ENCODE measurements at regions not wholly inside any gene's neighbourhood (a gene's known extent, or its start where the extent isn't known, plus 50 kb on each side); places are given as distances from the start of the nearest gene placed in this dataset.
A peak's percentile ranks its signal among the peaks of the same experiment; 100 is the strongest.
"Not testable (repeated sequence)": the region's sequence is repeated elsewhere in the genome, so short reads cannot be mapped to it uniquely, and the experiment has no call there.

DNA sequence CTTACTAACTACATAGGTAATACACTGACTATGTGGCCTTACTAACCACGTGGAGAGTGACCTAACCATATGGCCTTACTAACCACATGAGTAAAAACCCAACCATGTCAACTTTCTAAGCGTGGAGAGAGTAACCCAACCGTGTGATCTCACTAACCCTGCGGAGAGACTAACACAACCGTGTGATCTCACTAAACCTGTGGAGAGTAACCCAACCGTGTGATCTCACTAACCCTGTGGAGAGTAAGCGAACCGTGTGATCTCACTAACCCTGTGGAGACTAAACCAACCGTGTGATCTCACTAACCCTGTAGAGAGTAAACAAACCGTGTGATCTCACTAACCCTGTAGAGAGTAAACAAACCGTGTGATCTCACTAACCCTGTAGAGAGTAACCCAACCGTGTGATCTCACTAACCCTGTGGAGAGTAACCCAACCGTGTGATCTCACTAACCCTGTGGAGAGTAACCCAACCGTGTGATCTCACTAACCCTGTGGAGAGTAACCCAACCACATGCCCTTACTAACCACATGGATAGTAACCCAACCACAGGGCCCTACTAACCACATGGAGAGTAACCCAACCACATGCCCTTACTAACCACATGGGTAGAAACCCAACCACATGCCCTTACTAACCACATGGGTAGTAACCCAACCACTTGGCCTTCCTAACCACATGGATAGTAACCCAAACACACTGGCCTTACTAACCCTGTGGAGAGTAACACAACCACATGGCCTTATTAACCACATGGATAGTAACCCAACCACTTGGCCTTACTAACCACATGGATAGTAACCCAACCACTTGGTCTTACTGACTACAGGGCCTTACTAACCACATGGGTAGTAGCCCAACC lies 112.6 kb downstream of the DRD1 start:
- H3K27me3 ChIP-seq (ENCODE audit: control insufficient read depth, insufficient read depth, low read length); H3K36me3 ChIP-seq (ENCODE audit: control insufficient read depth, insufficient read depth, low read length); DNase-seq (ENCODE audit: low read depth in 4 of 6, low spot score in 6 of 6); H3K27ac ChIP-seq (ENCODE audit: low read depth, low read length); H3K9me3 ChIP-seq (ENCODE audit: control insufficient read depth, insufficient read depth, low read length); H3K4me3 ChIP-seq (ENCODE audit: low read depth, low read length); H3K4me1 ChIP-seq (ENCODE audit: control insufficient read depth, insufficient read depth, low read length): not testable (repeated sequence)
- 87% methylated on average over 11 of the region's 14 CpGs for WGBS (ENCODE audit: insufficient coverage)

DNA sequence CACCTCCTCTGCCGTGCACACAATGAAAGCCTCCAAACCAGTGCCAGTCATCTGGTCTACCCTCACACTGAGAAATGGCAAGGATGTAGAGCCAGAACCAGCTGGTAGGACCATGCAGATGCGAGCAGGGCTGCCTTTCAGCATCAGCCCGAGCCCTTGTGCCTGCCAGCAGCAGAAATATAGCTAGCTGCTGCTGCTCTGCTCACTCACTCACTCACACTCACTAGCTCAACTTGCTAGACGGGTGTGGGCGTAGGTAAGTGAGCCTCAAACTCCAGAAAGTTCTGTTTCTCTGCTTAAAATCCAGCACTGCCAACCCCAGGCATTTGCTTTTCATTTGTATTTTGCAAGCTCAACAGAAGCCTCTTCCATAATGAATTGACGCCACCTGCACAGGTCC lies 114.0 kb downstream of the DRD1 start:
- DNase-seq (ENCODE audit: low read depth in 4 of 6, low spot score in 6 of 6), result no peak
- no peaks in the 10 kb centered on the region for H3K36me3 ChIP-seq (ENCODE audit: control insufficient read depth, insufficient read depth, low read length)
- H3K27me3 ChIP-seq (ENCODE audit: control insufficient read depth, insufficient read depth, low read length), result no peaks in the 10 kb centered on the region
- no peak overlapping the region for H3K27ac ChIP-seq (ENCODE audit: low read depth, low read length)
- no peaks in the 10 kb centered on the region for H3K9me3 ChIP-seq (ENCODE audit: control insufficient read depth, insufficient read depth, low read length)
- 84% methylated on average over 6 of the region's 6 CpGs for WGBS (ENCODE audit: insufficient coverage)
- no peaks in the 10 kb centered on the region for H3K4me1 ChIP-seq (ENCODE audit: control insufficient read depth, insufficient read depth, low read length)
- H3K4me3 ChIP-seq (ENCODE audit: low read depth, low read length), result no peak overlapping the region

DNA sequence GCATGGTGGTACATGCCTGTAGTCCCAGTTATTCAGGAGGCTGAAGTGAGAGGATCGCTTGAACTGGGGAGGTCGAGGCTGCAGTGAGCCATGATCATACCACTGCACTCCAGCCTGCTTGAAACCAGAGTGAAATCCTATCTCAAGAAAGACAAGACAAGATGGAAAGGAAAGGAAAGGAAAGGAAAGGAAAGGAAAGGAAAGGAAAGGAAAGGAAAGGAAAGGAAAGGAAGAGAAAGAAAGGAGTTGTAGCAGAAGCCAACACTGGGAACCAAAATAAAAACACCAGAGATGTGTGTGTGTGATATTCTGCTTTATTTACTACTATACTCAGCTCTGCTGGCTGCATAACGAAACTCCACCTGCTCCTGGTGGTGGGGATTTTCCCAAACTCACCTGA lies 115.3 kb downstream of the DRD1 start:
- Histone ChIP-seq H3K27me3 (ENCODE audit: control insufficient read depth, insufficient read depth, low read length) (no peaks in the 10 kb centered on the region), H3K36me3 (ENCODE audit: control insufficient read depth, insufficient read depth, low read length) (no peaks in the 10 kb centered on the region), H3K27ac (ENCODE audit: low read depth, low read length) (no peak overlapping the region), H3K4me1 (ENCODE audit: control insufficient read depth, insufficient read depth, low read length) (no peaks in the 10 kb centered on the region), H3K9me3 (ENCODE audit: control insufficient read depth, insufficient read depth, low read length) (no peaks in the 10 kb centered on the region), H3K4me3 (ENCODE audit: low read depth, low read length) (no peak overlapping the region)
- no peak for DNase-seq (ENCODE audit: low read depth in 4 of 6, low spot score in 6 of 6)
- WGBS (ENCODE audit: insufficient coverage), result 56% methylated on average over 1 of the region's 3 CpGs

DNA sequence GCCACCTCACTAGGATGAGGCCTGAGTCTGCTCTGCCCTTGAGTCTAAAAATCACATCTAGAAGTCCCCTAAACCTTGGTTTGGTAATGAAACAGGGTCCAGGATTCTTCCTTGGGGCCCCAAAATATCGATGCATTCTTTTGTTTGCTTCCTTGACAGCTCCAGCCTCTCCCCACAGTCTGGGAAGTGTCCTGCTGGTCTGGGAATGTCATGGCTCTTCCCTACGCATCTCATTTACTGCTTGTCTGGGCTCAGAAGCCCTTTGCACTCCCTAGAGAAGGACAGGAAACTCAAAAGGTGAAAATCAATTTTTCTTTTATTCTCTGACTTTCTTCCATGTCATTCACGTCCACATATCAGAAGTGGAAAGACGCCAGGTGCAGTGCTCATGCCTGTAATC lies 115.8 kb downstream of the DRD1 start:
- no peak for DNase-seq (ENCODE audit: low read depth in 4 of 6, low spot score in 6 of 6)
- H3K36me3 ChIP-seq (ENCODE audit: control insufficient read depth, insufficient read depth, low read length), result no peaks in the 10 kb centered on the region
- no peaks in the 10 kb centered on the region for H3K4me1 ChIP-seq (ENCODE audit: control insufficient read depth, insufficient read depth, low read length)
- H3K27me3 ChIP-seq (ENCODE audit: control insufficient read depth, insufficient read depth, low read length), result no peaks in the 10 kb centered on the region
- no peaks in the 10 kb centered on the region for H3K9me3 ChIP-seq (ENCODE audit: control insufficient read depth, insufficient read depth, low read length)
- 55% methylated on average over 3 of the region's 4 CpGs for WGBS (ENCODE audit: insufficient coverage)
- H3K27ac ChIP-seq (ENCODE audit: low read depth, low read length), result no peak overlapping the region
- H3K4me3 ChIP-seq (ENCODE audit: low read depth, low read length), result no peak overlapping the region

DNA sequence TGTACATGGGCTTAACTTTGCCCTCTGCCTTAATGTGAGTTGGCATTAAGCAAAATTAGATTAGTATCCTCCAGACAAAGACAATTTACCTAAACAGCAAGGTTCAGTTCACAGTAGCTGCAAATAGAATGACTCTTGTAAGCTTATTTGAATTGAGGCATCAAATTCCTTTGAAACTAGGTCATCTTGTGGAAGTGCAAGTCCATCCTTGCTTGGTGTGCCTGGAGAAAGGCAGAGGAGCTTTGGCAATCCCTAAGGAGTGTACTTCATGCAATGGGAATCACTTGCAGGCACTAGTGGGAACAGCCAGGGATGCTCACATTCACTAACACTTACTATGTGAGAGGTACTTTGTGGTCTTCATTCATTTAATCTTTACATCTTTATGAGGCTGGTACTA lies 118.3 kb downstream of the DRD1 start:
- no peak for DNase-seq (ENCODE audit: low read depth in 4 of 6, low spot score in 6 of 6)

DNA sequence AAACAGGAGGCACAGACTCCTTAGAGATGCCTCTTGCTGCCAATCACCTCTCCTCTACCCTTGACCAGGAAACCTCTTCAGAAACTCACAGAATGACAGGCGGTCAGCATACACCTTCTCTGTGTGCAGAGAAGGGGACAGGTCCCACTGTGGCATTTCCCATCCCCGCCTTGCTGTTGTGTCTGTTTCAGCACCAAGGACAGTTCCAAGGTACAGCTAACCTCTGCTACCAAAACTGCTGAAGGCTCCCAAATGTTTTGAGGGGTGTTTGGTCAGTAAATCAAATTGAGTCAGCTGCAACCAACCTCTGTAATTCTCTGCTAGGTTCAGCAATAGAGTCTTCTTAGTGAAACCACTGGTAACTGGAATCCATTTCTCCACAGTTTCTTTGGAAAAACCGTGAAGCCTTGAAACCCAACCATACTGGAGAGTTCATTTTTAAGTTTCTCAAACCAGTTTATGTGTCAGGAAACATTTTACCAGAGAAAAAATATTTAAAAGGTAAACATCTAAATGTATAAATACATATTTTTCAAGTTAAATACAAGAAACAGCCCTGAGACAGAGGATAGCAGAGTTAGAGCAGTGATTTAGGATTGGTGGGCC lies 122.0 kb downstream of the DRD1 start:
- Histone ChIP-seq H3K36me3 (ENCODE audit: control insufficient read depth, insufficient read depth, low read length) (no peaks in the 10 kb centered on the region), H3K27ac (ENCODE audit: low read depth, low read length) (no peak overlapping the region), H3K27me3 (ENCODE audit: control insufficient read depth, insufficient read depth, low read length) (no peaks in the 10 kb centered on the region), H3K4me1 (ENCODE audit: control insufficient read depth, insufficient read depth, low read length) (no peaks in the 10 kb centered on the region), H3K4me3 (ENCODE audit: low read depth, low read length) (no peak overlapping the region), H3K9me3 (ENCODE audit: control insufficient read depth, insufficient read depth, low read length) (no peaks in the 10 kb centered on the region)
- peak in 4 of 6 donors; percentile 6 to 52 (median 20) for DNase-seq (ENCODE audit: low read depth in 4 of 6, low spot score in 6 of 6)
- 9% methylated on average over 1 of the region's 3 CpGs for WGBS (ENCODE audit: insufficient coverage)

More for the DNA sequence above, 118.3 kb downstream of the DRD1 start:
- no peaks in the 10 kb centered on the region for H3K9me3 ChIP-seq (ENCODE audit: control insufficient read depth, insufficient read depth, low read length)
- no peak overlapping the region for H3K4me3 ChIP-seq (ENCODE audit: low read depth, low read length)
- no peaks in the 10 kb centered on the region for H3K36me3 ChIP-seq (ENCODE audit: control insufficient read depth, insufficient read depth, low read length)
- no peak overlapping the region for H3K27ac ChIP-seq (ENCODE audit: low read depth, low read length)
- H3K27me3 ChIP-seq (ENCODE audit: control insufficient read depth, insufficient read depth, low read length), result no peaks in the 10 kb centered on the region
- no peaks in the 10 kb centered on the region for H3K4me1 ChIP-seq (ENCODE audit: control insufficient read depth, insufficient read depth, low read length)

DNA sequence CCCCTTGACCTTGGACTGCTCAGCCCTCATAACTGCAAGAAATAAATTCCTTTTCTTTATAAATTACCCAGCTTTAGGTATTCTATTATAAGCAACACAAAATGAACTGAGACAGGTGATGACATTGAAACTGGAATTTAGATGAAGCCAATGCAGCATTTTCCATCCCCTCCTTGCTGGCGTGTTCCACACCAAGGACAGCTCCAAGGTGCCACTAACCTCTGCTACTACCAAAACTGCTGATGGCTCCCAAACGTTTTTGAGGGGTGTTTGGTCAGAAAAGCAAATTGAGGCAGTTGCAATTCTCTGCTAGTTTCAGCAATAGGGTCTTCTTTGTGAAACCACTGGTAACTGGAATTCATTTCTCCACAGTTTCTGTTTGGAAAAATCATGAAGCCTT lies 124.8 kb downstream of the DRD1 start:
- Histone ChIP-seq H3K4me1 (ENCODE audit: control insufficient read depth, insufficient read depth, low read length) (no peaks in the 10 kb centered on the region), H3K4me3 (ENCODE audit: low read depth, low read length) (no peak overlapping the region), H3K9me3 (ENCODE audit: control insufficient read depth, insufficient read depth, low read length) (no peaks in the 10 kb centered on the region), H3K27ac (ENCODE audit: low read depth, low read length) (no peak overlapping the region), H3K27me3 (ENCODE audit: control insufficient read depth, insufficient read depth, low read length) (no peaks in the 10 kb centered on the region), H3K36me3 (ENCODE audit: control insufficient read depth, insufficient read depth, low read length) (no peaks in the 10 kb centered on the region)
- WGBS (ENCODE audit: insufficient coverage), result no CpG with 5 or more reads among the region's 2 CpGs
- DNase-seq (ENCODE audit: low read depth in 4 of 6, low spot score in 6 of 6), result no peak

DNA sequence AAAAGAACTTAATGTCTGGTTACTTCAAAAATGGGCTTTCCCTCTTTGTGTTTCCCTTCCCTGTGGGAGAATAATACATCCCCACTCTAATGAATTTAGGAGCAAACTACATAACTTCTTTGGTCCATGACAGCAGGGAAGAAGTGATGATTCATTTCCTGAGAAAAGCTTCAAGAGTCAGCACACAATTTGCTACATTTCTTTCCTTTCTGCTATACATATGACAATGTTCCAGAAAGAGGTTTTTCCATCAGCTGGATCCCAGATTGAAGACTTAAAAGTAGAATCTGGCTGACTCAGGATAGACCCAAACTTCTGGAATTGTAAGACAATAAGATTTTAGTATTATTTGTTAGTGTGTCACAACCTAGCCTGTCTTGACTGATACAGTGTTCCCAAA lies 126.1 kb downstream of the DRD1 start:
- no peaks in the 10 kb centered on the region for H3K27me3 ChIP-seq (ENCODE audit: control insufficient read depth, insufficient read depth, low read length)
- H3K4me3 ChIP-seq (ENCODE audit: low read depth, low read length), result no peak overlapping the region
- H3K36me3 ChIP-seq (ENCODE audit: control insufficient read depth, insufficient read depth, low read length), result no peaks in the 10 kb centered on the region
- no peak for DNase-seq (ENCODE audit: low read depth in 4 of 6, low spot score in 6 of 6)
- H3K4me1 ChIP-seq (ENCODE audit: control insufficient read depth, insufficient read depth, low read length), result no peaks in the 10 kb centered on the region
- H3K9me3 ChIP-seq (ENCODE audit: control insufficient read depth, insufficient read depth, low read length), result no peaks in the 10 kb centered on the region
- no peak overlapping the region for H3K27ac ChIP-seq (ENCODE audit: low read depth, low read length)

DNA sequence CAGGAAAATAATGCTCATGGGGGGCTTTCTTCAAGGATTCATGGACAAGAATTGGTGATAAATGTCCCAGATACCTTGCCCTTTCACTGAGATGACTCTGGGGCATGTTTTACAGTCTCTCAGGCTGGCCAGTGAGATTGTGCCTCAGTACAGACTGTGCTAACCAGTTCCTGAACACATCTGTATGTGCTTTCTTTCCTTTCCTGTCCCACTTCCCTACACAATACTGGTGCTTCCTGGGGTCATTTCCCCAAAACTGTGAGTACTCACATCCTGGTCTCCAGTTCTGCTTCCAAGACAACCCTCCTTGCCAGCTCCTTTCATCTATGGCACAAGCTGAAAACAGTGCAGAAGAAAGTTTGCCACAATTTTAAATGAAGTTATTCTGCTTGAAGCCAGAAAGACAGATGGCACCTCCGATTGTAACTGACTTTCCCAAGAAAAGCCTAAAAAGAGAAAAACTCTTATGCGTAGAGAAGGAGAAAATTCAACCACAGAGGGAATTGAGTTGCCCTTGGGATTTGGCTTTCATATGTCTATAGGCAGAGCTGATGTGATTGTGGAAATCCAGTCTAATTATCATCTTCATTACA lies 134.7 kb downstream of the DRD1 start:
- DNase-seq (ENCODE audit: low read depth in 4 of 6, low spot score in 6 of 6), result peak in 1 of 6 donors; percentile 71
- no CpG with 5 or more reads among the region's 2 CpGs for WGBS (ENCODE audit: insufficient coverage)
- no peaks in the 10 kb centered on the region for H3K27me3 ChIP-seq (ENCODE audit: control insufficient read depth, insufficient read depth, low read length)
- no peak overlapping the region for H3K4me3 ChIP-seq (ENCODE audit: low read depth, low read length)
- no peaks in the 10 kb centered on the region for H3K4me1 ChIP-seq (ENCODE audit: control insufficient read depth, insufficient read depth, low read length)
- H3K36me3 ChIP-seq (ENCODE audit: control insufficient read depth, insufficient read depth, low read length), result no peaks in the 10 kb centered on the region
- H3K27ac ChIP-seq (ENCODE audit: low read depth, low read length), result no peak overlapping the region
- H3K9me3 ChIP-seq (ENCODE audit: control insufficient read depth, insufficient read depth, low read length), result no peaks in the 10 kb centered on the region

DNA sequence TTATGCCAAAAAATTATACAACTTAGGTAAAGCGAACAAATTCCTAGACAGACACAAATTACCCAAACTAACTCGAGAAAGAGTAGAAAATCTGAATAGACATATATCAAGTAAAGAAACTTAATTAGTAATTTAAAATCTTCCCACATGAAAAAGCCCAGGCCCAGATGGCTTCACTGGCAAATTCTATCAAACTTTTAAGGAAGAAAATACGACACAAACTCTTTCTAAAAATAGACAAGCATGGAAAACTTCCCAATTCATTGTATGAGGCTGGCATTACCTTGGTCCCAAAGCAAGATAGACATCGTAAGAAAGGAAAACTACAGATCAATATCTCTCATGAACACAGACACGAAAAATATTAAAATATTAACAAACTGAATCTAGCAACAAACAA lies 135.3 kb downstream of the DRD1 start:
- DNase-seq (ENCODE audit: low read depth in 4 of 6, low spot score in 6 of 6), result peak in 1 of 6 donors; percentile 57
- Histone ChIP-seq H3K4me3 (ENCODE audit: low read depth, low read length) (no peak overlapping the region), H3K27me3 (ENCODE audit: control insufficient read depth, insufficient read depth, low read length) (no peaks in the 10 kb centered on the region), H3K27ac (ENCODE audit: low read depth, low read length) (no peak overlapping the region), H3K9me3 (ENCODE audit: control insufficient read depth, insufficient read depth, low read length) (no peaks in the 10 kb centered on the region), H3K4me1 (ENCODE audit: control insufficient read depth, insufficient read depth, low read length) (no peaks in the 10 kb centered on the region), H3K36me3 (ENCODE audit: control insufficient read depth, insufficient read depth, low read length) (no peaks in the 10 kb centered on the region)
- no CpG with 5 or more reads among the region's 5 CpGs for WGBS (ENCODE audit: insufficient coverage)

Measured in spinal cord (tissue), 9 donors.